A549 (cell line): ENCODE measurements at regions not wholly inside any gene's neighbourhood (a gene's known extent, or its start where the extent isn't known, plus 50 kb on each side); places are given as distances from the start of the nearest gene placed in this dataset.

Experiments
- ATAC-seq, 2 experiments: fragments of 200-7000 bp in 1 of 2; fragments of >200 bp in 1 of 2; cut with Nextera tagmentation in 1 of 2; cut with Tn5 transposase in 1 of 2; 3 replicates each; pipeline versions ENCODE4 v1.8.0 to v1.9.1; 2018 to 2020; ENCODE audit warnings: mild to moderate bottlenecking in 1 of 2, moderate library complexity in 1 of 2
- CTCF ChIA-PET: fragments of 300-600 bp; sonication (Branson Sonifier 250); formaldehyde crosslinking; extraction: SDS; loops from one replicate; lab custom pipeline; 2021; ENCODE audit warnings: antibody characterized with exemption, inconsistent platforms; lab: Yijun Ruan, JAX
- POLR2A ChIA-PET: fragments of 350-600 bp; formaldehyde crosslinking; extraction: SDS; loops from one replicate; lab custom pipeline; 2021; ENCODE audit warnings: antibody characterized with exemption, inconsistent platforms; lab: Yijun Ruan, JAX
- DNase-seq, 2 experiments: peaks; one replicate each; pipeline versions ENCODE4 v3.0.0 to v3.0.0-alpha.2; 2011 to 2016; ENCODE audit warnings: low read depth in 1 of 2, low spot score in 1 of 2
- FAIRE-seq: peaks from 2 replicates; lab custom pipeline; 2011; peaks lifted over from hg19 to GRCh38; lab: Jason Lieb, UNC
- H3K27ac ChIP-seq, 2 experiments: fragments of >200 bp; sonication (Bioruptor Twin); formaldehyde crosslinking; 3 replicates each; pipeline ENCODE4 v1.5.1; 2016 to 2017
- H3K4me1 ChIP-seq: fragments of >200 bp; sonication (Bioruptor Twin); formaldehyde crosslinking; 3 replicates; pipeline ENCODE4 v1.6.1; 2016
- H3K4me2 ChIP-seq: fragments of >200 bp; sonication (Bioruptor Twin); formaldehyde crosslinking; 3 replicates; pipeline ENCODE4 v1.6.1; 2016
- H3K4me3 ChIP-seq: fragments of >200 bp; sonication (Bioruptor Twin); formaldehyde crosslinking; 3 replicates; pipeline ENCODE4 v1.5.1; 2016
- H3K9me3 ChIP-seq: fragments of >200 bp; sonication (Bioruptor Twin); formaldehyde crosslinking; 3 replicates; pipeline ENCODE4 v1.6.1; 2016
- BHLHE40 ChIP-seq: IDR thresholded peaks from 2 replicates; pipeline ENCODE4 v1.6.1; 2012; ENCODE audit warnings: low read depth, low read length, inconsistent platforms
- CBX2 ChIP-seq: fragments of 200-600 bp; sonication (generic); IDR thresholded peaks from 2 replicates; pipeline ENCODE4 v1.6.1; 2016; ENCODE audit warnings: low read depth, mild to moderate bottlenecking, borderline replicate concordance
- CBX8 ChIP-seq: fragments of 200-600 bp; sonication (generic); IDR thresholded peaks from 2 replicates; pipeline ENCODE4 v1.6.1; 2016
- CHD4 ChIP-seq: fragments of 200-600 bp; sonication (generic); IDR thresholded peaks from 2 replicates; pipeline ENCODE4 v1.6.1; 2016; ENCODE audit warnings: antibody characterized with exemption, mild to moderate bottlenecking, borderline replicate concordance
- CTCF ChIP-seq: fragments of >200 bp; sonication (Bioruptor Twin); formaldehyde crosslinking; IDR thresholded peaks from 3 replicates; pipeline ENCODE4 v1.5.1; 2016
- E2F6 ChIP-seq: IDR thresholded peaks from 2 replicates; pipeline ENCODE4 v1.6.1; 2012; ENCODE audit warnings: low read depth, borderline replicate concordance
- EHMT2 ChIP-seq: fragments of 200-600 bp; sonication (generic); IDR thresholded peaks from 2 replicates; pipeline ENCODE4 v1.6.1; 2016; ENCODE audit warnings: antibody characterized with exemption, low read depth, mild to moderate bottlenecking, moderate library complexity
- EP300 ChIP-seq, 2 experiments: fragments of >200 bp; sonication (Bioruptor Twin); formaldehyde crosslinking; IDR thresholded peaks; 2 replicates in 1 of 2; 3 replicates in 1 of 2; pipeline ENCODE4 v1.6.1; 2016 to 2017
- ESRRA ChIP-seq: fragments of 150-350 bp; IDR thresholded peaks from 2 replicates; pipeline ENCODE4 v1.6.1; 2014; ENCODE audit warnings: mild to moderate bottlenecking, low read length, borderline replicate concordance
- FOSB ChIP-seq: fragments of 250-450 bp; sonication (Bioruptor Pico); IDR thresholded peaks from 2 replicates; pipeline ENCODE4 v1.5.0; 2020; ENCODE audit warnings: mild to moderate bottlenecking, moderate library complexity
- HOXA7 ChIP-seq: fragments of 250-450 bp; sonication (Bioruptor Pico); IDR thresholded peaks from 2 replicates; pipeline ENCODE4 v1.5.0; 2020; ENCODE audit warnings: mild to moderate bottlenecking, moderate library complexity
- HOXB13 ChIP-seq: fragments of 250-450 bp; sonication (Bioruptor Pico); IDR thresholded peaks from 2 replicates; pipeline ENCODE4 v1.5.0; 2020; ENCODE audit warnings: low read depth, mild to moderate bottlenecking, moderate library complexity
- KDM5A ChIP-seq: fragments of 200-600 bp; sonication (generic); IDR thresholded peaks from 2 replicates; pipeline ENCODE4 v1.6.1; 2016; ENCODE audit warnings: antibody characterized with exemption, mild to moderate bottlenecking
- MAZ ChIP-seq: fragments of 150-350 bp; IDR thresholded peaks from 2 replicates; pipeline ENCODE4 v1.6.1; 2014; ENCODE audit warnings: antibody characterized with exemption, low read depth, low read length, borderline replicate concordance
- PHF8 ChIP-seq: fragments of 200-600 bp; sonication (generic); IDR thresholded peaks from 2 replicates; pipeline ENCODE4 v1.6.1; 2016; ENCODE audit warnings: low read depth, mild to moderate bottlenecking, antibody characterized with exemption, moderate library complexity, borderline replicate concordance
- POLR2AphosphoS2 ChIP-seq: conservative IDR thresholded peaks from 2 replicates; pipeline ENCODE4 v1.6.1; 2012; ENCODE audit warnings: low read length, improper control_type of control experiment, inconsistent platforms
- RAD21 ChIP-seq, 2 experiments: fragments of >200 bp in 1 of 2; sonication (Bioruptor Twin) in 1 of 2; formaldehyde crosslinking in 1 of 2; IDR thresholded peaks in 1 of 2; conservative IDR thresholded peaks in 1 of 2; 2 replicates in 1 of 2; 3 replicates in 1 of 2; pipeline ENCODE4 v1.6.1; 2012 to 2018; ENCODE audit warnings: inconsistent platforms in 1 of 2
- REST ChIP-seq: fragments of 200-600 bp; sonication (generic); IDR thresholded peaks from 2 replicates; pipeline ENCODE4 v1.6.1; 2016; ENCODE audit warnings: antibody characterized with exemption, mild to moderate bottlenecking, moderate library complexity
- RFX5 ChIP-seq: fragments of 450-650 bp; IDR thresholded peaks from 2 replicates; pipeline ENCODE4 v1.7.1; 2014; ENCODE audit warnings: antibody characterized with exemption, mild to moderate bottlenecking, moderate library complexity
- RNF2 ChIP-seq: fragments of 200-600 bp; sonication (generic); IDR thresholded peaks from 2 replicates; pipeline ENCODE4 v1.6.1; 2016; ENCODE audit warnings: low read depth, mild to moderate bottlenecking, antibody characterized with exemption, moderate library complexity, borderline replicate concordance
- SMC3 ChIP-seq: fragments of >200 bp; sonication (Bioruptor Twin); formaldehyde crosslinking; IDR thresholded peaks from 3 replicates; pipeline ENCODE4 v1.6.1; 2018; ENCODE audit warnings: inconsistent platforms
- SREBF2 ChIP-seq: fragments of 450-650 bp; IDR thresholded peaks from 2 replicates; pipeline ENCODE4 v1.6.1; 2014; ENCODE audit warnings: mild to moderate bottlenecking, moderate library complexity
- USF2 ChIP-seq: fragments of 450-650 bp; IDR thresholded peaks from 2 replicates; pipeline ENCODE4 v1.6.1; 2014; ENCODE audit warnings: antibody characterized with exemption
- ZC3H11A ChIP-seq: fragments of 450-650 bp; IDR thresholded peaks from 2 replicates; pipeline ENCODE4 v1.6.1; 2014; ENCODE audit warnings: antibody characterized with exemption, mild to moderate bottlenecking
- ZFP36 ChIP-seq: fragments of 450-650 bp; IDR thresholded peaks from 2 replicates; pipeline ENCODE4 v1.6.1; 2014; ENCODE audit warnings: borderline replicate concordance; ENCODE audit not compliant: partially characterized antibody
- ZSCAN20 ChIP-seq: fragments of 250-450 bp; sonication (Bioruptor Pico); IDR thresholded peaks from 2 replicates; pipeline ENCODE4 v1.8.0; 2022; ENCODE audit warnings: mild to moderate bottlenecking, moderate library complexity
- WGBS: methylation state at CpG from one replicate; pipeline ENCODE4 v1.1.6; 2017; ENCODE audit errors: missing lambda C conversion rate; 5-methylcytosine and 5-hydroxymethylcytosine counted together
- TF ChIP-seq, protein P1 (sequence below): IDR thresholded peaks from 2 replicates; pipeline ENCODE4 v1.6.1; 2012
- TF ChIP-seq, protein P2 (sequence below): IDR thresholded peaks from 2 replicates; pipeline ENCODE4 v1.6.1; 2012

DNA sequence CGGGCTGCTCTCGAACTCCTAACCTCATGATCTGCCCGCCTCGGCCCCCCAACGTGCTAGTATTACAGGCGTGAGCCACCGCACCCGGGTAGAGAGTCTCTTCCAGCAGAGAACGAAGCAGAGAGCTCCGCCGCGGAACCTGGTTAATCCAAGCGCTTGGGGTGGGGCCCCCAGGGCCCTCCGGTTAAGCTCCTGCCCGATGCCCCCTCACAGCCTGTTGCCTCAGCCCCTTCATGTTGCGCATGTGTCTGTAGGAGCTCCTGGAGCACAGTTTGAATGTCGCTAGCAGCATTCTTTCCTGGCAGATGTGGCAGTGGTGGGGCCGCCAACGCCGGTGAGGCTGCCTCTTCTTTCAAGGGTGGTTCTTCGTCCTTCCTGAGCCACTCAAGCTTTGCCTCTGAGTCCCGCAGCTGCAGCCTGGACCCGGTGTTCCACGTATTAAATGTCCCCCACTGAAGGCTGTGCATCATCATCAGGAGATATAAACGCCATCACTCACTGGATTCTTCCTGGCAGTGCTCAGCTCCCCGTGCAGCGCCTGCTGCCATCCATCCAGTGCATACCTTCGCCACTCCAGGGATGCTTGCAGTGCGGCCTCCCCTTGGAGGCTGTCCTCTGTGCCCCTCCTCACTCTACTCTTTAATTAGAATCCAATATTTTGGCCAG, 1919.3 kb downstream of the PCDH9 start:
- FAIRE-seq (no peak), ATAC-seq (no peak), DNase-seq (no peak)
- Histone ChIP-seq H3K27ac (no peak overlapping the region), H3K9me3 (no peaks in the 10 kb centered on the region), H3K4me3 (no peak overlapping the region), H3K4me1 (no peaks in the 10 kb centered on the region)
- CTCF ChIA-PET, result no interaction called here
- WGBS, result 51% methylated on average over 18 of the region's 29 CpGs
- TF ChIP-seq SREBF2 (no peak), KDM5A (no peak), ESRRA (no peak), ZSCAN20 (CRISPR knock-in tag) (no peak), RAD21 (conservative IDR thresholded peaks at IDR 0.05 in 1 of 2, IDR thresholded peaks at IDR 0.05 in 1 of 2) (no peak), POLR2AphosphoS2 (no peak), HOXA7 (no peak), CTCF (no peak), EHMT2 (no peak), ZFP36 (no peak), BHLHE40 (no peak), HOXB13 (CRISPR knock-in tag) (no peak), FOSB (CRISPR knock-in tag) (no peak), ZC3H11A (no peak), MAZ (no peak), USF2 (no peak), SMC3 (no peak)
- TF ChIP-seq, protein P1, sequence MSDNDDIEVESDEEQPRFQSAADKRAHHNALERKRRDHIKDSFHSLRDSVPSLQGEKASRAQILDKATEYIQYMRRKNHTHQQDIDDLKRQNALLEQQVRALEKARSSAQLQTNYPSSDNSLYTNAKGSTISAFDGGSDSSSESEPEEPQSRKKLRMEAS, result no peak
- TF ChIP-seq, protein P2, sequence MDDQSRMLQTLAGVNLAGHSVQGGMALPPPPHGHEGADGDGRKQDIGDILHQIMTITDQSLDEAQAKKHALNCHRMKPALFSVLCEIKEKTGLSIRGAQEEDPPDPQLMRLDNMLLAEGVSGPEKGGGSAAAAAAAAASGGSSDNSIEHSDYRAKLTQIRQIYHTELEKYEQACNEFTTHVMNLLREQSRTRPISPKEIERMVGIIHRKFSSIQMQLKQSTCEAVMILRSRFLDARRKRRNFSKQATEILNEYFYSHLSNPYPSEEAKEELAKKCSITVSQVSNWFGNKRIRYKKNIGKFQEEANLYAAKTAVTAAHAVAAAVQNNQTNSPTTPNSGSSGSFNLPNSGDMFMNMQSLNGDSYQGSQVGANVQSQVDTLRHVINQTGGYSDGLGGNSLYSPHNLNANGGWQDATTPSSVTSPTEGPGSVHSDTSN, result no peak
- TF ChIP-seq, all 56 proteins: peak for 0
- POLR2A ChIA-PET, result no interaction called here
- no peak overlapping the region for H3K4me2 ChIP-seq

- DNase-seq (no peak), FAIRE-seq (no peak), ATAC-seq (no peak)
- no peak overlapping the region for H3K4me2 ChIP-seq
- no peak overlapping the region for H3K27ac ChIP-seq
- H3K9me3 ChIP-seq, result no peaks in the 10 kb centered on the region
- no peak overlapping the region for H3K4me3 ChIP-seq
- no peaks in the 10 kb centered on the region for H3K4me1 ChIP-seq
- TF ChIP-seq USF2 (no peak), RFX5 (no peak), CBX2 (no peak), E2F6 (no peak), EP300 (IDR thresholded peaks at IDR 0.05) (no peak), CBX8 (no peak), RNF2 (no peak), EHMT2 (no peak), PHF8 (no peak), REST (no peak), CHD4 (no peak), ZFP36 (no peak)
- TF ChIP-seq, protein P1, result no peak
- 32% methylated on average over 5 of the region's 6 CpGs for whole genome bisulfite sequencing
- ChIA-PET CTCF (no interaction called here), POLR2A (no interaction called here)
These were observed 1920.2 kb downstream of the PCDH9 start for GRCh38 chr13:65309906-65310305.
